Caco-2 (cell line): ENCODE measurements at regions not wholly inside any gene's neighbourhood (a gene's known extent, or its start where the extent isn't known, plus 50 kb on each side); places are given as distances from the start of the nearest gene placed in this dataset.

Experiments used
- BruUV-seq: library from RNA; stranded (reverse); fragments of 400-500 nt; replicated peaks from 2 replicates; lab custom pipeline; 2021; lab: Mats Ljungman, UMichigan
- CTCF ChIA-PET: fragments of 300-600 bp; sonication (Branson Sonifier 250); formaldehyde crosslinking; loops from one replicate; lab custom pipeline; 2022; ENCODE audit warnings: antibody characterized with exemption; lab: Charles Lee
- POLR2A ChIA-PET: fragments of 300-600 bp; sonication (Branson Sonifier 250); formaldehyde crosslinking; loops from one replicate; lab custom pipeline; 2022; ENCODE audit warnings: antibody characterized with exemption; lab: Charles Lee
- DNase-seq, 2 experiments: peaks; one replicate each; pipeline versions ENCODE4 v3.0.0 to v3.0.0-alpha.2; 2020 to 2022
- H3K27me3 ChIP-seq: replicated peaks from 2 replicates; pipeline ENCODE4 v1.6.0; 2011; ENCODE audit warnings: low read length; ENCODE audit not compliant: control insufficient read depth, insufficient read depth
- H3K36me3 ChIP-seq: 2 replicates; pipeline ENCODE4 v1.5.1; 2011; ENCODE audit warnings: low read length; ENCODE audit not compliant: control insufficient read depth, insufficient read depth
- H3K4me1 ChIP-seq: fragments of 250-450 bp; sonication (Bioruptor Pico); 2 replicates; pipeline ENCODE4 v1.5.1; 2020; ENCODE audit warnings: mild to moderate bottlenecking
- H3K4me3 ChIP-seq: 2 replicates; pipeline ENCODE4 v1.5.1; 2011; ENCODE audit warnings: low read depth, mild to moderate bottlenecking, control low read depth, low read length
- H3K9me3 ChIP-seq: fragments of 250-450 bp; sonication (Bioruptor Pico); 2 replicates; pipeline ENCODE4 v1.5.1; 2020; ENCODE audit warnings: mild to moderate bottlenecking, moderate library complexity
- H3K27ac Mint-ChIP-seq: one replicate; pipeline ENCODE4 v1.8.0; 2022; ENCODE audit warnings: mixed read lengths; ENCODE audit not compliant: unreplicated experiment
- H3K27me3 Mint-ChIP-seq: one replicate; pipeline ENCODE4 v1.8.0; 2022; ENCODE audit warnings: mixed read lengths; ENCODE audit not compliant: insufficient read depth, unreplicated experiment
- H3K36me3 Mint-ChIP-seq: one replicate; pipeline ENCODE4 v1.8.0; 2022; ENCODE audit warnings: mild to moderate bottlenecking, mixed read lengths; ENCODE audit not compliant: insufficient read depth, unreplicated experiment
- H3K4me1 Mint-ChIP-seq: one replicate; pipeline ENCODE4 v1.8.0; 2022; ENCODE audit warnings: low read depth, mixed read lengths; ENCODE audit not compliant: unreplicated experiment
- H3K4me3 Mint-ChIP-seq: one replicate; pipeline ENCODE4 v1.8.0; 2022; ENCODE audit warnings: mild to moderate bottlenecking, moderate library complexity, mixed read lengths; ENCODE audit not compliant: unreplicated experiment
- H3K9me3 Mint-ChIP-seq: one replicate; pipeline ENCODE4 v1.8.0; 2022; ENCODE audit warnings: mixed read lengths; ENCODE audit not compliant: unreplicated experiment
- CTCF ChIP-seq, 2 experiments: fragments of 200-600 bp in 1 of 2; IDR thresholded peaks; 1 replicate in 1 of 2; 2 replicates in 1 of 2; pipeline versions ENCODE4 v1.5.1 to v1.8.0; 2011 to 2022; ENCODE audit warnings: antibody characterized with exemption in 1 of 2, control low read depth in 1 of 2, inconsistent platforms in 1 of 2, low read depth in 1 of 2, low read length in 1 of 2, mild to moderate bottlenecking in 1 of 2, moderate library complexity in 1 of 2; ENCODE audit not compliant: insufficient read depth in 1 of 2, severe bottlenecking in 1 of 2, unreplicated experiment in 1 of 2
- intact Hi-C: fragments of 100-400 bp; cut with micrococcal nuclease; formaldehyde crosslinking; loops from one replicate; pipeline ENCODE4 v1.10.0; 2022; ENCODE audit not compliant: unreplicated experiment

- Mint-ChIP-seq H3K4me3 (no peak overlapping the region), H3K4me1 (no peaks in the 10 kb centered on the region), H3K27me3 (no peaks in the 10 kb centered on the region), H3K27ac (no peak overlapping the region), H3K9me3 (no peaks in the 10 kb centered on the region), H3K36me3 (no peaks in the 10 kb centered on the region)
- no TSS peak for BruUV-seq
- DNase-seq = no peak
- intact Hi-C loops = no loop called here
- Histone ChIP-seq H3K36me3 (no peaks in the 10 kb centered on the region), H3K4me1 (no peaks in the 10 kb centered on the region), H3K9me3 (no peaks in the 10 kb centered on the region), H3K27me3 (no peaks in the 10 kb centered on the region), H3K4me3 (no peak overlapping the region)
- TF ChIP-seq CTCF (IDR thresholded peaks at IDR 0.05; ENCODE audit: insufficient read depth in 1 of 2, low read depth in 1 of 2, low read length in 1 of 2, severe bottlenecking in 1 of 2, unreplicated experiment in 1 of 2) = no peak
- ChIA-PET POLR2A (no interaction called here), CTCF (no interaction called here)
Observed at GRCh38 chr3:6622712-6623111, 238.2 kb upstream of the GRM7 start.

- H3K27me3 Mint-ChIP-seq = no peaks in the 10 kb centered on the region
Observed at GRCh38 chr3:6631376-6631775, 229.5 kb upstream of the GRM7 start.

GRCh38 chr3:6640907-6641306 lies 220.0 kb upstream of the GRM7 start:
- H3K27me3 Mint-ChIP-seq = no peaks in the 10 kb centered on the region
- H3K9me3 Mint-ChIP-seq = no peaks in the 10 kb centered on the region
- no peak overlapping the region for H3K27ac Mint-ChIP-seq
- no TSS peak for BruUV-seq
- no peak overlapping the region for H3K4me3 Mint-ChIP-seq
- Histone ChIP-seq H3K9me3 (no peaks in the 10 kb centered on the region), H3K27me3 (no peaks in the 10 kb centered on the region), H3K4me1 (no peaks in the 10 kb centered on the region), H3K36me3 (no peaks in the 10 kb centered on the region), H3K4me3 (no peak overlapping the region)
- no peaks in the 10 kb centered on the region for H3K36me3 Mint-ChIP-seq
- no peak for DNase-seq
- ChIA-PET CTCF (no interaction called here), POLR2A (no interaction called here)
- TF ChIP-seq CTCF (IDR thresholded peaks at IDR 0.05; ENCODE audit: insufficient read depth in 1 of 2, low read depth in 1 of 2, low read length in 1 of 2, severe bottlenecking in 1 of 2, unreplicated experiment in 1 of 2) = no peak
- no peaks in the 10 kb centered on the region for H3K4me1 Mint-ChIP-seq
- intact Hi-C loops = no loop called here

More at GRCh38 chr3:6631376-6631775, 229.5 kb upstream of the GRM7 start:
- no peak overlapping the region for H3K4me3 ChIP-seq
- no peak for TF ChIP-seq CTCF (IDR thresholded peaks at IDR 0.05; ENCODE audit: insufficient read depth in 1 of 2, low read depth in 1 of 2, low read length in 1 of 2, severe bottlenecking in 1 of 2, unreplicated experiment in 1 of 2)
- no peak overlapping the region for H3K27ac Mint-ChIP-seq
- no peaks in the 10 kb centered on the region for H3K4me1 ChIP-seq
- CTCF ChIA-PET = no interaction called here
- H3K4me3 Mint-ChIP-seq = no peak overlapping the region
- POLR2A ChIA-PET = no interaction called here
- H3K36me3 Mint-ChIP-seq = no peaks in the 10 kb centered on the region
- H3K9me3 ChIP-seq = no peaks in the 10 kb centered on the region
- DNase-seq = no peak
- no peaks in the 10 kb centered on the region for H3K36me3 ChIP-seq
- no peaks in the 10 kb centered on the region for H3K9me3 Mint-ChIP-seq
- H3K4me1 Mint-ChIP-seq = no peaks in the 10 kb centered on the region
- BruUV-seq = no TSS peak
- intact Hi-C loops = no loop called here
- H3K27me3 ChIP-seq = no peaks in the 10 kb centered on the region
